ENCODE measurements at regions not wholly inside any gene's neighbourhood (a gene's known extent, or its start where the extent isn't known, plus 50 kb on each side); places are given as distances from the start of the nearest gene placed in this dataset.

DNA sequence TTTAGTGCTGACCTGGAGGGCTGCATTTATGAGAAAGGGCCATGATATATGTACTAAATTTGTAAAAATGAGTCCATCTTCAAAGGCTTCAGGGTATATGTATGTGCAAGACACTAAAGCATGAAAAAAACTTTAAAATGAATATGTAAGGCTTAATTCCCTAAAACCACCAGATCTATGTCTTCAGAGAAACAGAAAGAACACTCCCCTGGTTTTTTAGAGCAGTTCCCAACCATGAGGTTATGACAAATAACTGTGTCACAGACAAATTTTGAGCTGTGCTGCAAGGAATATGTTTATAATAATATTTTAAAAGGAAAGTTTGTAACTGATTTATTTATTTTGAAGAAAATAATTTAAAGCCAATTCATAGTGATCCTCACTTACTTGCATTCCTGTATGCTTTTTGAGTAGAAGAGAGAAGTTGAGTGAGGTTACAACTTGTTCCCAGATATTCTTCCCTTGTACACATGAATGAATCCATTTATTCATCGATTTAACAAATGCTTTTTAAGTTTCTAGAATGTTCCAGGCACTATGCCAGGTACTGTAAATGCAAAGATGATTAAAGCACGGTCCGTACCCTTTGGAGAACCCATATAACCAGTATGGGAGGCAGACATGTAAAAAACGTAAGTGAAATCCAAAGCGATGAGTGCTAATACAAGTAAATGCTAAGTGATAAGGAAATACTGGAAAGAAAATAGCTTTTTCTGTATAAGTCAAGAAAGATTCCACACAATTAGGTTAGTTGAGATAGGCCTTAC lies 295.2 kb upstream of the DIAPH2 start:
- no peak for DNase-seq
- TF ChIP-seq, protein P1, sequence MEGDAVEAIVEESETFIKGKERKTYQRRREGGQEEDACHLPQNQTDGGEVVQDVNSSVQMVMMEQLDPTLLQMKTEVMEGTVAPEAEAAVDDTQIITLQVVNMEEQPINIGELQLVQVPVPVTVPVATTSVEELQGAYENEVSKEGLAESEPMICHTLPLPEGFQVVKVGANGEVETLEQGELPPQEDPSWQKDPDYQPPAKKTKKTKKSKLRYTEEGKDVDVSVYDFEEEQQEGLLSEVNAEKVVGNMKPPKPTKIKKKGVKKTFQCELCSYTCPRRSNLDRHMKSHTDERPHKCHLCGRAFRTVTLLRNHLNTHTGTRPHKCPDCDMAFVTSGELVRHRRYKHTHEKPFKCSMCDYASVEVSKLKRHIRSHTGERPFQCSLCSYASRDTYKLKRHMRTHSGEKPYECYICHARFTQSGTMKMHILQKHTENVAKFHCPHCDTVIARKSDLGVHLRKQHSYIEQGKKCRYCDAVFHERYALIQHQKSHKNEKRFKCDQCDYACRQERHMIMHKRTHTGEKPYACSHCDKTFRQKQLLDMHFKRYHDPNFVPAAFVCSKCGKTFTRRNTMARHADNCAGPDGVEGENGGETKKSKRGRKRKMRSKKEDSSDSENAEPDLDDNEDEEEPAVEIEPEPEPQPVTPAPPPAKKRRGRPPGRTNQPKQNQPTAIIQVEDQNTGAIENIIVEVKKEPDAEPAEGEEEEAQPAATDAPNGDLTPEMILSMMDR (IDR thresholded peaks at IDR 0.05) = no peak
- no peaks in the 10 kb centered on the region for H3K27me3 ChIP-seq
- no peak overlapping the region for H3K27ac ChIP-seq
- no peaks in the 10 kb centered on the region for H3K36me3 ChIP-seq
- no peak overlapping the region for H3K4me3 ChIP-seq
- H3K4me1 ChIP-seq = no peaks in the 10 kb centered on the region
- intact Hi-C loops (cut with DNase I; ENCODE audit: low total_unique reads) = no loop called here
- H3K9me3 ChIP-seq = no peaks in the 10 kb centered on the region

DNA sequence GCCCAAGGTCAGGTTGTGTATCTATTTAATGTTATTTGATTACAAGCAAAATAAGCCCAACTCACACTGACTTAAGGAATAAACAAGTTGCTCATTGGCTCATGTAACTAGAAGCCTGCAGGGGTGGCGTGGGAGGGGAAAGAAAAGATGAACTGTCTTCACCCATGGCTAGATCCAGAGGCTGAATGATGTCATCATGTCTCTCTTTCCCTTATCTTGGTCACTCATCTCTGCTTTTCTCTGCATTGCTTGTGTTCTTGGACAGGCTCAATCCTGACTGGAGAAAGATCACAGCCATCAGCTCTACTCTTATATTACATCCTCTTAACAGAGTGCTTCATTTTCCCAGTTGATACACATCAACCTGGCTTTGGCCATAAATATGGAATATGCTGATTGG lies 290.0 kb upstream of the DIAPH2 start:
- Histone ChIP-seq H3K27ac (no peak overlapping the region), H3K9me3 (no peaks in the 10 kb centered on the region), H3K36me3 (no peaks in the 10 kb centered on the region), H3K4me1 (no peaks in the 10 kb centered on the region), H3K4me3 (no peak overlapping the region), H3K27me3 (no peaks in the 10 kb centered on the region)
- DNase-seq = no peak
- TF ChIP-seq, protein P1 (IDR thresholded peaks at IDR 0.05) = no peak
- intact Hi-C loops (cut with DNase I; ENCODE audit: low total_unique reads) = no loop called here

DNA sequence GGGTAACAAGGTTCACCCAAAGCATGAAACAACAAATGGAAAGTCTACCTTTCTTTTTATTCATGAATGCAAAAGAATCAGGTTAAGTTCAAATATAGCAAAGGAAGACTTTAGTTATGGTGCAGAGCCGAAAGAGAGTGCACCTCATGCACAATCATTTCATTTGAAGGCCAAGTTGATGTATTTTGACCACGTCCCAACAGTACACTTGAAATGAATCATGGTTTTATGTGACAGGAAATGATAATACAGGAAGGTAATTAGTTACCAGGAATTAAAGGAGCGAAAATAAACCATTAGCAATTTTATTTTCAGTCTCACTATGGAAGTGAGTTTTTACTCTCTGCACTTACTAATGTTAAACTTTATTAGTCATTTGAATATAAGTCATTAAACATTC lies 281.2 kb upstream of the DIAPH2 start:
- Histone ChIP-seq H3K9me3 (no peaks in the 10 kb centered on the region), H3K4me3 (no peak overlapping the region), H3K27ac (no peak overlapping the region), H3K27me3 (no peaks in the 10 kb centered on the region), H3K36me3 (no peaks in the 10 kb centered on the region), H3K4me1 (peaks cover 0 to 19% (median 6%) of the 10 kb centered on the region in 4 donors)
- TF ChIP-seq, protein P1 (IDR thresholded peaks at IDR 0.05) = no peak
- DNase-seq = no peak
- intact Hi-C loops (cut with DNase I; ENCODE audit: low total_unique reads) = no loop called here

DNA sequence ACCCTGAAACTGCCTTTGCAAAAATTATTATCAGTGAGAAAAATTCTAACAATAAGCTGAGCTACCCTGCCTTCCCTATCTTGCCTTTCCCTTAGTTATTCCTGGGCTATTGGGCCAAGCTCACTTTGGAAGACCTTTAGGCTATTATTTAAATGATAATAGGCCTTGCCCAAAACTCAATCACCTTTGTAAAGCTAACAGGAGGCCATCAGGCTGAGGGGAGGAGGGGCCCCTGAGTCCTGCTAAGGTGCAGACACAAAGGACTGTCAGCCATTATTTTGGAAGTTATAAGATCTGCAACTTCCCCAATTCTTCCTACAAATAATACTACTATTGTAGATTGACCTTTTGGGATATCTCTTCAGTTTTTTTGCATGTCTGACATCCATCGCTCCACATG lies 278.8 kb upstream of the DIAPH2 start:
- no peaks in the 10 kb centered on the region for H3K9me3 ChIP-seq
- TF ChIP-seq, protein P1 (IDR thresholded peaks at IDR 0.05) = no peak
- intact Hi-C loops (cut with DNase I; ENCODE audit: low total_unique reads) = no loop called here
- no peak overlapping the region for H3K27ac ChIP-seq
- no peaks in the 10 kb centered on the region for H3K27me3 ChIP-seq
- no peak overlapping the region for H3K4me3 ChIP-seq
- H3K4me1 ChIP-seq = peaks cover 0 to 21% (median 6%) of the 10 kb centered on the region in 4 donors
- no peak for DNase-seq
- H3K36me3 ChIP-seq = no peaks in the 10 kb centered on the region

DNA sequence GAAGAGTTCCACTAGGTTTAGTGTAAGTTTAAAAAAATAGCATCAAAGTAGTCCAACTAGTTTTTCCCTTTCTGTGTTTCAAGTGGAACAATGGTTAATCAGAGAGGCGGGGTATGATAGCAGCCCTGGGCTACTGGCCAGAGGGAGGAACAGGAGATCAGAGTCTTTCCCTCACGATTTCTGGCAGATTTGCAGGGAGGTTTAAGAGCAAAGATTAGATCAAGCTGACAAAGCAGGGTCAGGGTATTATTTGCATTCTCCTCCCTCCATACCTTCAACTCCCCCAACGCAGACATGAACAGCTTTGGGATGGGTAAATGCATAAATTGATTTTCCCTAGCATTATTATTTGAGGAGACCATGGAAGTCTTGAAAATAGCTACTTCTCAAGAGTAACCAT lies 277.6 kb upstream of the DIAPH2 start:
- Histone ChIP-seq H3K36me3 (no peaks in the 10 kb centered on the region), H3K4me1 (peaks cover 0 to 24% (median 6%) of the 10 kb centered on the region in 4 donors), H3K4me3 (no peak overlapping the region), H3K27me3 (no peaks in the 10 kb centered on the region), H3K27ac (peak overlapping the region; percentile 50 to 58), H3K9me3 (no peaks in the 10 kb centered on the region)
- peak in 1 of 2 donors; percentile 37 for DNase-seq
- TF ChIP-seq, protein P1 (IDR thresholded peaks at IDR 0.05) = no peak
- intact Hi-C loops (cut with DNase I; ENCODE audit: low total_unique reads) = no loop called here

Data from tibial artery (tissue), 4 donors.